Endodermal cell (in vitro differentiated cells): ENCODE measurements at regions not wholly inside any gene's neighbourhood (a gene's known extent, or its start where the extent isn't known, plus 50 kb on each side); places are given as distances from the start of the nearest gene placed in this dataset.

Experiments used
- DNase-seq: peaks from one replicate; pipeline ENCODE4 v3.0.0-alpha.2; 2017
- H3K27ac ChIP-seq: 2 replicates; pipeline ENCODE4 v1.5.1; 2013; ENCODE audit warnings: mild to moderate bottlenecking, low read depth, low read length, moderate library complexity
- H3K27me3 ChIP-seq: 2 replicates; pipeline ENCODE4 v1.6.1; 2013; ENCODE audit warnings: mild to moderate bottlenecking, low read length, moderate library complexity; ENCODE audit not compliant: insufficient read depth, control insufficient read depth, poor library complexity, severe bottlenecking
- H3K36me3 ChIP-seq: 2 replicates; pipeline ENCODE4 v1.7.0; 2013; ENCODE audit warnings: mild to moderate bottlenecking, low read length, moderate library complexity; ENCODE audit not compliant: control insufficient read depth, insufficient read depth
- H3K4me1 ChIP-seq: one replicate; pipeline ENCODE4 v1.7.0; 2013; ENCODE audit warnings: low read length; ENCODE audit not compliant: control insufficient read depth, insufficient read depth
- H3K4me3 ChIP-seq: 2 replicates; pipeline ENCODE4 v1.5.1; 2013; ENCODE audit warnings: mild to moderate bottlenecking, low read length, moderate library complexity
- H3K9ac ChIP-seq: 2 replicates; pipeline ENCODE4 v1.6.1; 2013; ENCODE audit warnings: mild to moderate bottlenecking, low read length, moderate library complexity; ENCODE audit not compliant: poor library complexity, severe bottlenecking; ENCODE audit errors: extremely low read depth
- H3K9me3 ChIP-seq: 2 replicates; pipeline ENCODE4 v1.6.1; 2013; ENCODE audit warnings: mild to moderate bottlenecking, low read length, moderate library complexity; ENCODE audit not compliant: control insufficient read depth
- H3K27ac Mint-ChIP-seq: 2 replicates; pipeline ENCODE4 v1.8.0; 2020; ENCODE audit warnings: mixed read lengths
- H3K27me3 Mint-ChIP-seq: 2 replicates; pipeline ENCODE4 v1.8.0; 2021; ENCODE audit warnings: mild to moderate bottlenecking, mixed read lengths; ENCODE audit not compliant: insufficient read depth
- H3K36me3 Mint-ChIP-seq: 2 replicates; pipeline ENCODE4 v1.8.0; 2020; ENCODE audit warnings: low read depth, mixed read lengths
- H3K4me1 Mint-ChIP-seq: 2 replicates; pipeline ENCODE4 v1.8.0; 2020; ENCODE audit warnings: mixed read lengths
- H3K4me3 Mint-ChIP-seq: 2 replicates; pipeline ENCODE4 v1.8.0; 2020; ENCODE audit warnings: mild to moderate bottlenecking, moderate library complexity, mixed read lengths
- H3K9me3 Mint-ChIP-seq: 2 replicates; pipeline ENCODE4 v1.8.0; 2020; ENCODE audit warnings: mild to moderate bottlenecking, mixed read lengths
- WGBS, 2 experiments: methylation state at CpG; one replicate each; pipeline versions ENCODE4 v1.1.5 to v1.1.7; 2013; ENCODE audit warnings: missing lambda C conversion rate in 2 of 2, mixed read lengths in 1 of 2; ENCODE audit not compliant: insufficient coverage in 1 of 2, insufficient read length in 1 of 2; 5-methylcytosine and 5-hydroxymethylcytosine counted together
- TF ChIP-seq, protein P1 (sequence below): fragments of 200-600 bp; sonication (generic); conservative IDR thresholded peaks from 2 replicates; pipeline ENCODE4 v1.5.0; 2021; ENCODE audit warnings: antibody characterized with exemption, mild to moderate bottlenecking

DNA sequence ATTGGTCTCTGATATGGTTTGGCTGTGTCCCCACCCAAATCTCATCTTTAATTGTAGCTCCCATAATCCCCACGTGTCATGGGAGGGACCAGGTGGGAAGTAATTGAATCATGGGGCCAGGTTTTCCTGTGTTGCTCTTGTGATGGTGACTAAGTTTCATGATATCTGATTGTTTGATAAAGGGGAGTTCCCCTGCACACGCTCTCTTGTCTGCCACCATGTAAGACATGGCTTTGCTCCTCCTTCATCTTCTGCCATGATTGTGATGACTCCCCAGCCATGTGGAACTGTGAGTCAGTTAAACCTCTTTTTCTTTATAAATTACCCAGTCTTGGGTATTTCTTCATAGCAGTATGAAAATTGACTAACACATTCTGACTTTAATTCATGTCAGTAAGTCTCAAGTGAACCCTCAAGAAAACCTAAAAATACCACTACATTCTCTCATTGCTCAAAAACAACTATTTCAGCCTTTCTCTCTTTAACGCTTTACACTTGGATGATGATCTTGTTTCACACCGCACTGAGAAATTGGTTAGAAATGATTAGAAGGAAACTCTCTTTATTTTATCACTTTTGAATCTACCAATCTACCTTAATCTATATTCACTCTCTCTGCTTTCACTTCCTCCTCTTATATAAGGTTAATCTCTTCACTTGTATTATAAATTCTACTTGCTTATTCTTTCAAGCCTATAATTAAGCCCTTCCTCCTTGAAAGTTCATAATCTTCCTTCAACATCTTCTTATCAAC lies 110.1 kb downstream of the GALR1 start:
- Histone ChIP-seq H3K4me1 (no peaks in the 10 kb centered on the region), H3K27ac (no peak overlapping the region), H3K9me3 (no peaks in the 10 kb centered on the region), H3K4me3 (no peak overlapping the region), H3K27me3 (no peaks in the 10 kb centered on the region), H3K36me3 (no peaks in the 10 kb centered on the region), H3K9ac (no peak overlapping the region)
- Mint-ChIP-seq H3K9me3 (peaks cover 30% of the 10 kb centered on the region), H3K4me1 (no peaks in the 10 kb centered on the region), H3K36me3 (no peaks in the 10 kb centered on the region), H3K27me3 (no peaks in the 10 kb centered on the region), H3K4me3 (no peak overlapping the region), H3K27ac (no peak overlapping the region)
- DNase-seq, result no peak
- whole genome bisulfite sequencing, 2 experiments, result 78 to 100% methylated on average over 1 to 3 of the region's 4 CpGs
- TF ChIP-seq, protein P1, sequence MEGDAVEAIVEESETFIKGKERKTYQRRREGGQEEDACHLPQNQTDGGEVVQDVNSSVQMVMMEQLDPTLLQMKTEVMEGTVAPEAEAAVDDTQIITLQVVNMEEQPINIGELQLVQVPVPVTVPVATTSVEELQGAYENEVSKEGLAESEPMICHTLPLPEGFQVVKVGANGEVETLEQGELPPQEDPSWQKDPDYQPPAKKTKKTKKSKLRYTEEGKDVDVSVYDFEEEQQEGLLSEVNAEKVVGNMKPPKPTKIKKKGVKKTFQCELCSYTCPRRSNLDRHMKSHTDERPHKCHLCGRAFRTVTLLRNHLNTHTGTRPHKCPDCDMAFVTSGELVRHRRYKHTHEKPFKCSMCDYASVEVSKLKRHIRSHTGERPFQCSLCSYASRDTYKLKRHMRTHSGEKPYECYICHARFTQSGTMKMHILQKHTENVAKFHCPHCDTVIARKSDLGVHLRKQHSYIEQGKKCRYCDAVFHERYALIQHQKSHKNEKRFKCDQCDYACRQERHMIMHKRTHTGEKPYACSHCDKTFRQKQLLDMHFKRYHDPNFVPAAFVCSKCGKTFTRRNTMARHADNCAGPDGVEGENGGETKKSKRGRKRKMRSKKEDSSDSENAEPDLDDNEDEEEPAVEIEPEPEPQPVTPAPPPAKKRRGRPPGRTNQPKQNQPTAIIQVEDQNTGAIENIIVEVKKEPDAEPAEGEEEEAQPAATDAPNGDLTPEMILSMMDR, result no peak

DNA sequence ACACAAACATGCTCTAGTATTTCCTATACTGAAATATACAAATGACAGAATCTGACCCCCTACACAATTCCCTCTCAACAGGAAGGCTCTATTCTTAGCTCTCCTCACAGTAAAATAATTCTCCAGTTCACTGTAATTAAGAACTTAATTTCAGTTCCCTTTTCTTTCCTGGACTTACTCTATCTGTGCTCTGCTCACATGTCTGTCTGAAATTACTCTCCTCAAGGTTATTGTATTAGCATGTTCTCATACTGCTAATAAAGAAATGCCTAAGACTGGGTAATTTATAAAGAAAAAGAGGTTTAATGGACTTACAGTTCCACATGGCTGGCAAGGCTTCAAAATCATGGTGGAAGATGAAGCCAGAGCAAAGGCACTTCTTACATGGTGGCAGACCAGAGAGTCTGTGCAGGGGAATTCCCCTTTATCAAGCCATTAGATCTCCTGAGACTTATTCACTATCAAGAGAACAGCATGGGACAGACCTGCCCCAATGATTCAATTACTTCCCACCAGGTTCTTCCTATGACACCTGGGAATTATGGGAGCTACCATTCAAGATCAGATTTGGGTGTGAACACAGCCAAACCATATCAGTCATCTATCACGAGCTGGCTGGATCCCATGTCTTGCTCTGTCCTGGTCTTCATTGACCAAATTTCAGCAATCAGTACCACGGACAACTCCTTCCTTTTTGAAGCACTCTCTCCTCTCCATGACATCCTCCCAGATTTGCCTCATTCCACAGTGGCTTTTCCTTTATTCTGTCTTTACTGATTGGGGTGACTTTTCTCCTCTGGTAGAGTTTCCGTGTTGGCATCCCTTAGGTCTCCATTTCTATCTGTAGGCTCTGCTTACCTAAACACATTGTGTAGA lies 110.9 kb downstream of the GALR1 start:
- H3K27me3 ChIP-seq, result no peaks in the 10 kb centered on the region
- Mint-ChIP-seq H3K27me3 (no peaks in the 10 kb centered on the region), H3K4me3 (no peak overlapping the region), H3K9me3 (peaks cover 30% of the 10 kb centered on the region), H3K4me1 (no peaks in the 10 kb centered on the region), H3K27ac (no peak overlapping the region), H3K36me3 (no peaks in the 10 kb centered on the region)
- TF ChIP-seq, protein P1, result no peak
- H3K36me3 ChIP-seq, result no peaks in the 10 kb centered on the region
- WGBS, 2 experiments, result 61 to 75% methylated on average over 2 to 3 of the region's 3 CpGs
- H3K27ac ChIP-seq, result no peak overlapping the region
- no peak overlapping the region for H3K4me3 ChIP-seq
- no peaks in the 10 kb centered on the region for H3K9me3 ChIP-seq
- no peak overlapping the region for H3K9ac ChIP-seq
- DNase-seq, result peak; percentile 65
- H3K4me1 ChIP-seq, result no peaks in the 10 kb centered on the region

DNA sequence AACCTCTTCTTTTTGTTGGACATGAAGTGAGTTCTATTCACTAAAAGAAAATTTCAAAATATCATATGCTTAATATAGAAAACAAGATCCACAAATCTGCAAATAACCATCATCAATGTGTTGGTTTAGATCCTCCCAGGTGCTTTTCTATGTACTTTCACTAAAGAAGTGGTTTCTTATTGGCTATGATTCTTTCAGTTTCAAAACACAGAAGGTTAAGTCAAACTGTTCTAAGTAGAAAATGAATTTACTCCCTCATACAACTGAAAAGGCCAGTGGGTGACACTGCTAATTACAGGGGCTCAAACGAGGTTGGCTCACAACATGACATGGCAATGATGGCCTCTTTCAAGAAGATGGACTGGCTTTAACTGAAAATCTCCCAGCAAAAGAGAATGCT lies 111.7 kb downstream of the GALR1 start:
- Mint-ChIP-seq H3K4me3 (no peak overlapping the region), H3K4me1 (no peaks in the 10 kb centered on the region), H3K27me3 (no peaks in the 10 kb centered on the region), H3K9me3 (peaks cover 30% of the 10 kb centered on the region), H3K27ac (no peak overlapping the region), H3K36me3 (no peaks in the 10 kb centered on the region)
- Histone ChIP-seq H3K9ac (no peak overlapping the region), H3K27ac (no peak overlapping the region), H3K4me1 (no peaks in the 10 kb centered on the region), H3K27me3 (no peaks in the 10 kb centered on the region), H3K36me3 (no peaks in the 10 kb centered on the region), H3K4me3 (no peak overlapping the region), H3K9me3 (no peaks in the 10 kb centered on the region)
- DNase-seq, result no peak
- WGBS, 2 experiments, result 67 to 75% methylated on average over 1 of the region's 1 CpG
- TF ChIP-seq, protein P1, result no peak
